ENCODE measurements at regions not wholly inside any gene's neighbourhood (a gene's known extent, or its start where the extent isn't known, plus 50 kb on each side); places are given as distances from the start of the nearest gene placed in this dataset.
"Not testable (repeated sequence)": the region's sequence is repeated elsewhere in the genome, so short reads cannot be mapped to it uniquely, and the experiment has no call there.

GRCh38 chr14:78056890-78057289, 113.3 kb upstream of the NRXN3 start:
- H3K9me3 Mint-ChIP-seq; H3K27me3 ChIP-seq (replicated peaks in 1 of 2; ENCODE audit: control insufficient read depth in 2 of 2, extremely low read depth in 1 of 2, insufficient read depth in 2 of 2, low read length in 1 of 2); H3K4me3 ChIP-seq (ENCODE audit: control insufficient read depth in 1 of 2, extremely low read depth in 1 of 2, low read length in 1 of 2); ATAC-seq (replicated peaks in 1 of 4); H3K36me3 ChIP-seq (ENCODE audit: control insufficient read depth in 2 of 2, extremely low read depth in 1 of 2, insufficient read depth in 1 of 2, low read length in 1 of 2); H3K27ac ChIP-seq (ENCODE audit: low read length); H3K27ac Mint-ChIP-seq; H3K9me3 ChIP-seq; POLR2A ChIA-PET; H3K36me3 Mint-ChIP-seq; H3K4me1 ChIP-seq (ENCODE audit: control insufficient read depth in 1 of 2, extremely low read depth in 1 of 2, insufficient read depth in 2 of 2, low read length in 2 of 2); DNase-seq; CTCF ChIA-PET; H3K4me1 Mint-ChIP-seq; H3K4me3 Mint-ChIP-seq: not testable (repeated sequence)
- peaks cover 10% of the 10 kb centered on the region in 2 donors for H3K27me3 Mint-ChIP-seq
- 100% methylated on average over 1 of the region's 2 CpGs for WGBS (ENCODE audit: insufficient coverage)

- ATAC-seq (replicated peaks in 1 of 4) (no peak), DNase-seq (no peak)
- Mint-ChIP-seq H3K36me3 (no peaks in the 10 kb centered on the region), H3K27ac (no peak overlapping the region), H3K27me3 (peaks cover 0 to 9% of the 10 kb centered on the region in 2 donors), H3K9me3 (no peaks in the 10 kb centered on the region), H3K4me3 (no peak overlapping the region), H3K4me1 (no peaks in the 10 kb centered on the region)
- no peaks in the 10 kb centered on the region for H3K4me1 ChIP-seq (ENCODE audit: control insufficient read depth in 1 of 2, extremely low read depth in 1 of 2, insufficient read depth in 2 of 2, low read length in 2 of 2)
- WGBS (ENCODE audit: insufficient coverage): no CpG with 5 or more reads among the region's 1 CpG
- no peaks in the 10 kb centered on the region for H3K36me3 ChIP-seq (ENCODE audit: control insufficient read depth in 2 of 2, extremely low read depth in 1 of 2, insufficient read depth in 1 of 2, low read length in 1 of 2)
- ChIA-PET POLR2A (no interaction called here), CTCF (no interaction called here)
- no peaks in the 10 kb centered on the region for H3K9me3 ChIP-seq
- H3K27me3 ChIP-seq (replicated peaks in 1 of 2; ENCODE audit: control insufficient read depth in 2 of 2, extremely low read depth in 1 of 2, insufficient read depth in 2 of 2, low read length in 1 of 2): peaks cover 0 to 4% of the 10 kb centered on the region in 2 experiments
- no peak overlapping the region for H3K27ac ChIP-seq (ENCODE audit: low read length)
- no peak overlapping the region for H3K4me3 ChIP-seq (ENCODE audit: control insufficient read depth in 1 of 2, extremely low read depth in 1 of 2, low read length in 1 of 2)
These were observed 99.8 kb upstream of the NRXN3 start for GRCh38 chr14:78070344-78070743.

GRCh38 chr14:78071016-78071549, 99.1 kb upstream of the NRXN3 start:
- ATAC-seq (replicated peaks in 1 of 4) (no peak), DNase-seq (no peak)
- no peak overlapping the region for H3K4me3 ChIP-seq (ENCODE audit: control insufficient read depth in 1 of 2, extremely low read depth in 1 of 2, low read length in 1 of 2)
- 56% methylated on average over 2 of the region's 3 CpGs for whole genome bisulfite sequencing (ENCODE audit: insufficient coverage)
- no peaks in the 10 kb centered on the region for H3K36me3 ChIP-seq (ENCODE audit: control insufficient read depth in 2 of 2, extremely low read depth in 1 of 2, insufficient read depth in 1 of 2, low read length in 1 of 2)
- H3K27me3 ChIP-seq (replicated peaks in 1 of 2; ENCODE audit: control insufficient read depth in 2 of 2, extremely low read depth in 1 of 2, insufficient read depth in 2 of 2, low read length in 1 of 2): peaks cover 0 to 4% of the 10 kb centered on the region in 2 experiments
- Mint-ChIP-seq H3K4me1 (no peaks in the 10 kb centered on the region), H3K36me3 (no peaks in the 10 kb centered on the region), H3K27me3 (peaks cover 0 to 9% of the 10 kb centered on the region in 2 donors), H3K4me3 (no peak overlapping the region), H3K27ac (no peak overlapping the region), H3K9me3 (no peaks in the 10 kb centered on the region)
- ChIA-PET CTCF (interaction anchor here in 1 of 2 donors (0.5 kb wide), 1 partner anchor 1773 kb away, joined by 3 read pairs; no protein-coding TSS in a partner anchor), POLR2A (no interaction called here)
- no peaks in the 10 kb centered on the region for H3K9me3 ChIP-seq
- H3K27ac ChIP-seq (ENCODE audit: low read length): no peak overlapping the region
- H3K4me1 ChIP-seq (ENCODE audit: control insufficient read depth in 1 of 2, extremely low read depth in 1 of 2, insufficient read depth in 2 of 2, low read length in 2 of 2): no peaks in the 10 kb centered on the region

GRCh38 chr14:78073028-78073427, 97.1 kb upstream of the NRXN3 start:
- Mint-ChIP-seq H3K9me3 (no peaks in the 10 kb centered on the region), H3K27ac (no peak overlapping the region)
- no CpG with 5 or more reads among the region's 5 CpGs for WGBS (ENCODE audit: insufficient coverage)

GRCh38 chr14:78074561-78074960, 95.6 kb upstream of the NRXN3 start:
- ATAC-seq (replicated peaks in 1 of 4): no peak
- H3K36me3 ChIP-seq (ENCODE audit: control insufficient read depth in 2 of 2, extremely low read depth in 1 of 2, insufficient read depth in 1 of 2, low read length in 1 of 2): no peaks in the 10 kb centered on the region
- Mint-ChIP-seq H3K4me1 (no peaks in the 10 kb centered on the region), H3K36me3 (no peaks in the 10 kb centered on the region), H3K9me3 (no peaks in the 10 kb centered on the region), H3K27me3 (peaks cover 2 to 5% of the 10 kb centered on the region in 2 donors), H3K27ac (no peak overlapping the region), H3K4me3 (no peak overlapping the region)
- ChIA-PET POLR2A (no interaction called here), CTCF (no interaction called here)
- DNase-seq: no peak
- H3K27me3 ChIP-seq (replicated peaks in 1 of 2; ENCODE audit: control insufficient read depth in 2 of 2, extremely low read depth in 1 of 2, insufficient read depth in 2 of 2, low read length in 1 of 2): peaks cover 0 to 4% of the 10 kb centered on the region in 2 experiments
- no peak overlapping the region for H3K27ac ChIP-seq (ENCODE audit: low read length)
- no peak overlapping the region for H3K4me3 ChIP-seq (ENCODE audit: control insufficient read depth in 1 of 2, extremely low read depth in 1 of 2, low read length in 1 of 2)
- no CpG with 5 or more reads among the region's 5 CpGs for WGBS (ENCODE audit: insufficient coverage)
- no peaks in the 10 kb centered on the region for H3K4me1 ChIP-seq (ENCODE audit: control insufficient read depth in 1 of 2, extremely low read depth in 1 of 2, insufficient read depth in 2 of 2, low read length in 2 of 2)
- H3K9me3 ChIP-seq: no peaks in the 10 kb centered on the region

More at GRCh38 chr14:78073028-78073427, 97.1 kb upstream of the NRXN3 start:
- H3K4me3 ChIP-seq (ENCODE audit: control insufficient read depth in 1 of 2, extremely low read depth in 1 of 2, low read length in 1 of 2): no peak overlapping the region
- Mint-ChIP-seq H3K4me3 (no peak overlapping the region), H3K27me3 (peaks cover 0 to 8% of the 10 kb centered on the region in 2 donors), H3K36me3 (no peaks in the 10 kb centered on the region), H3K4me1 (no peaks in the 10 kb centered on the region)
- peaks cover 0 to 4% of the 10 kb centered on the region in 2 experiments for H3K27me3 ChIP-seq (replicated peaks in 1 of 2; ENCODE audit: control insufficient read depth in 2 of 2, extremely low read depth in 1 of 2, insufficient read depth in 2 of 2, low read length in 1 of 2)
- H3K9me3 ChIP-seq: no peaks in the 10 kb centered on the region
- H3K4me1 ChIP-seq (ENCODE audit: control insufficient read depth in 1 of 2, extremely low read depth in 1 of 2, insufficient read depth in 2 of 2, low read length in 2 of 2): no peaks in the 10 kb centered on the region
- no peak overlapping the region for H3K27ac ChIP-seq (ENCODE audit: low read length)
- H3K36me3 ChIP-seq (ENCODE audit: control insufficient read depth in 2 of 2, extremely low read depth in 1 of 2, insufficient read depth in 1 of 2, low read length in 1 of 2): no peaks in the 10 kb centered on the region
- ChIA-PET CTCF (interaction anchor here in 1 of 2 donors (0.6 kb wide), 1 partner anchor 1001 kb away, joined by 3 read pairs; no protein-coding TSS in a partner anchor), POLR2A (no interaction called here)
- DNase-seq (no peak), ATAC-seq (replicated peaks in 1 of 4) (no peak)

- DNase-seq: no peak
- H3K27ac Mint-ChIP-seq: no peak overlapping the region
- H3K4me1 ChIP-seq (ENCODE audit: control insufficient read depth in 1 of 2, extremely low read depth in 1 of 2, insufficient read depth in 2 of 2, low read length in 2 of 2): no peaks in the 10 kb centered on the region
- 66% methylated on average over 3 of the region's 4 CpGs for WGBS (ENCODE audit: insufficient coverage)
- no peak overlapping the region for H3K27ac ChIP-seq (ENCODE audit: low read length)
- ATAC-seq (replicated peaks in 1 of 4): no peak
- no peak overlapping the region for H3K4me3 Mint-ChIP-seq
- H3K9me3 Mint-ChIP-seq: no peaks in the 10 kb centered on the region
- H3K27me3 ChIP-seq (replicated peaks in 1 of 2; ENCODE audit: control insufficient read depth in 2 of 2, extremely low read depth in 1 of 2, insufficient read depth in 2 of 2, low read length in 1 of 2): peaks cover 0 to 4% of the 10 kb centered on the region in 2 experiments
- no peak overlapping the region for H3K4me3 ChIP-seq (ENCODE audit: control insufficient read depth in 1 of 2, extremely low read depth in 1 of 2, low read length in 1 of 2)
- no peaks in the 10 kb centered on the region for H3K9me3 ChIP-seq
- H3K36me3 Mint-ChIP-seq: no peaks in the 10 kb centered on the region
- H3K4me1 Mint-ChIP-seq: no peaks in the 10 kb centered on the region
- ChIA-PET POLR2A (no interaction called here), CTCF (no interaction called here)
- H3K27me3 Mint-ChIP-seq: peaks cover 2 to 4% of the 10 kb centered on the region in 2 donors
- no peaks in the 10 kb centered on the region for H3K36me3 ChIP-seq (ENCODE audit: control insufficient read depth in 2 of 2, extremely low read depth in 1 of 2, insufficient read depth in 1 of 2, low read length in 1 of 2)
These were observed 95.1 kb upstream of the NRXN3 start for GRCh38 chr14:78075033-78075432.
